GM12872 (cell line): ENCODE measurements at regions not wholly inside any gene's neighbourhood (a gene's known extent, or its start where the extent isn't known, plus 50 kb on each side); places are given as distances from the start of the nearest gene placed in this dataset.

ENCODE experiments used
- TF ChIP-seq, protein P1 (sequence below): IDR thresholded peaks from 3 replicates; pipeline ENCODE4 v1.5.1; 2011; ENCODE audit warnings: low read depth, mild to moderate bottlenecking, low read length, moderate library complexity; ENCODE audit not compliant: insufficient read depth

DNA sequence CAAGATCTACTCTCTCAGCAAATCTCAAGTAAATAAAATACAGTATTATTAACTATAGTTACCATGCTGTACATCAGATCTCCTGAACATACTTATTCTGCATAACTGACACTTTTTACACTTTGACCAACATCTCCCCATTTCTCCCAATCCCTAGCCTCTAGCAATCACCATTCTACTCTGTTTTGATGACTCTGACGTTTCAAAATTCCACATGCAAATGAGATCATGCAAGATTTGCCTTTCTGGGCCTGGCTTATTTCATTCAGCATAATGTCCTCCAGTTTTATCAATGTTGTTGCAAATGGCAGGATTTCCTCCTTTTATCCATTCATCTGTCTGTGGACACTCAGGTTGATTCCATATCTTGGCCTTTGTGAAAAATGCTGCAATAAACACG lies 266.3 kb downstream of the RFPL4B start:
- TF ChIP-seq, protein P1, sequence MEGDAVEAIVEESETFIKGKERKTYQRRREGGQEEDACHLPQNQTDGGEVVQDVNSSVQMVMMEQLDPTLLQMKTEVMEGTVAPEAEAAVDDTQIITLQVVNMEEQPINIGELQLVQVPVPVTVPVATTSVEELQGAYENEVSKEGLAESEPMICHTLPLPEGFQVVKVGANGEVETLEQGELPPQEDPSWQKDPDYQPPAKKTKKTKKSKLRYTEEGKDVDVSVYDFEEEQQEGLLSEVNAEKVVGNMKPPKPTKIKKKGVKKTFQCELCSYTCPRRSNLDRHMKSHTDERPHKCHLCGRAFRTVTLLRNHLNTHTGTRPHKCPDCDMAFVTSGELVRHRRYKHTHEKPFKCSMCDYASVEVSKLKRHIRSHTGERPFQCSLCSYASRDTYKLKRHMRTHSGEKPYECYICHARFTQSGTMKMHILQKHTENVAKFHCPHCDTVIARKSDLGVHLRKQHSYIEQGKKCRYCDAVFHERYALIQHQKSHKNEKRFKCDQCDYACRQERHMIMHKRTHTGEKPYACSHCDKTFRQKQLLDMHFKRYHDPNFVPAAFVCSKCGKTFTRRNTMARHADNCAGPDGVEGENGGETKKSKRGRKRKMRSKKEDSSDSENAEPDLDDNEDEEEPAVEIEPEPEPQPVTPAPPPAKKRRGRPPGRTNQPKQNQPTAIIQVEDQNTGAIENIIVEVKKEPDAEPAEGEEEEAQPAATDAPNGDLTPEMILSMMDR: no peak

DNA sequence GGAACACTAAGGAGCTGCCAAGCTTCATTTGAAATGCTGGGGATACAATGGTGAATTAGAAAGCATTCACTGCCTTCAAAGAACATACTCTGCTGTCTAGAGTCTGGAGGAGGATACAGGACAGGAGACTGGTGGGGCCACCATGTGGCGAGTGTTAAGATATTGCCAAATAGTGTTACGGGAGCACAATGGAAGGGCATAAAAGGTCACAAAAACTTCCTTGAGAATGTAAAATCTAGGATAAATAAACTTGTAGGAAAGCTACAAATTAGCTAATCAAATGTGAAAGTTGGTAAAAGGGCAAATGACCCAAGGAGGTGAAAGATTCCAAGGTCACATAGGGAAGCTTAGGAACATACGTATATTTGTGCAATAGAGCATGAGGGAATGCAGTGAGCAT lies 271.7 kb downstream of the RFPL4B start:
- TF ChIP-seq, protein P1: no peak

DNA sequence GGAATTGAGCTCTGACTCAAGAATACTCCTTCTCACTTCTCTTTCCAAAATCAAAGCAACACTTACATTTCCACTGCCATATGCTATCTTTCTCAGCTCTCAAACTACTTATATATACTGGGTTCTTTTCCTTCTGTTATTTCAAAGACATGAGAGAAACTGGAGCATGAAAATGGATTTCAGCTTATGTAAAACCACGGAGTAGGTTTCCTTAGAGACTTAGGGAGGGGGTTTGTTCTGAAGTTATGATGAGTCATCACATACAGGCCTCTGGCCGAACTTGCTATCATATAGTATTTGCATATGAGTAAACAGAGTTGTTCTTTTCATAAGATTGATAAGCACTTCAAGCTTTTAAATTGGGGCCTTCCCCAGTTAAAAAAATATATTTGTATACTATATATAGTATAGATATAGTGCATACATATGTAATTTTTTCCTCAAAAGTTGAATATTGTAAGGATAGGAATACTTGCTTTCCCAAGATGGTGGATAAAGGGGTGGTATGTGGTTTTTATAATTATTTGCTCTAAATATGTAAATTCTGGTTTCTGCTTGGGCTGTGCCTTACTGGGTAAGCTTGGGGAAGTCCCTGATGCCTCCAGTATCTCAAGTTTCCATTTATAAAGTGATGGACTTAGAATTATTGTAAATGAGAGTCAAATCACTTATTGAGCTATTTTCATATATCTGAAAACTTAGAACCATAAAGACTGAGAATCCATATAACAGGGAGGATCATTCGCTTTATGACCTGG lies 273.9 kb downstream of the RFPL4B start:
- TF ChIP-seq, protein P1: no peak

DNA sequence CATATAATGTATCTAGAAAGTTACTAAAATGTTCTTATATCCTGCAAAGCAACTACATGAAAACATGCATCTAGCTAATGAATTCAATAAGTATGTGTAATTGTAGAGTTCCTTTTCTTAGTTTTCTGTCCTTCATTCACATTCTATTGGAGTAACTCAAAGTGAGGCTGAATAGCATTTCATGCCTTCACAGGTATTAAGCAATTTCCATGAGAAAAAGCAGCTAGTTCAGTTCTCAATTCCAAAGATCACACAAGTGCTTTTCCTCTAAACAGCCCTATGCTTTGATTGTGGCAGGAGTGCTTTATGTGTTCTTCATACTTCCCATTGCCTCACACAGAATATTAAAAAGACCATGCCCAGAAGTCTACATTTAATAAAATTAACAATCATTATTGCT lies 274.9 kb downstream of the RFPL4B start:
- TF ChIP-seq, protein P1: no peak

DNA sequence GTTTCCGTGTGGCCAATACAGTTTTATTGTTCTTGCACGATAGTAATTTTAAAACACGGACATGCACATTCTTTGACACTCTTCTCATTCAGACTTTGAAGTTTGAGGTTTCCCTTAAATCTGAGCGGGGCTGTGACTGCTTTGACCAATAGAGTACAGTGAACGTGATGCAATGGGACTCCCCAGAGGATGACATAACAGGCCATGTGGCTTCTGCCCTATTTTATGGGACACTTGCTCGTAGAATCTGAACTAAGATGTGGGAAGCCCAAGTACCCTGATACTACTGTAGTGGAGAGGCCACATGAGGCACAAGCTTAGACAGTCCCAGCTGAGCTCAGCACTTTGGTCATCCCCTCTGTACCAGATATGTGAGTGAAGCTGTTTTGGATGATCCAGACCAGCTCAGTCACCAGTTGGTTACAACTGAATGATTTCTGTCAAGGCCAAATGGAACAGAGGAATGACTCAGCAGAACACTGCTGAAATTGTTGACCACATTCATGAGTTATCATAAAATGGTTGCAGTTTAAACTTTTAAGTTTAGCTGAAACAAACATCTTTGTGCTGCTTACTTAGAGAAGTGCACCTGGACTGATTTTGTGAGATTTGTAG lies 279.4 kb downstream of the RFPL4B start:
- TF ChIP-seq, protein P1: no peak

DNA sequence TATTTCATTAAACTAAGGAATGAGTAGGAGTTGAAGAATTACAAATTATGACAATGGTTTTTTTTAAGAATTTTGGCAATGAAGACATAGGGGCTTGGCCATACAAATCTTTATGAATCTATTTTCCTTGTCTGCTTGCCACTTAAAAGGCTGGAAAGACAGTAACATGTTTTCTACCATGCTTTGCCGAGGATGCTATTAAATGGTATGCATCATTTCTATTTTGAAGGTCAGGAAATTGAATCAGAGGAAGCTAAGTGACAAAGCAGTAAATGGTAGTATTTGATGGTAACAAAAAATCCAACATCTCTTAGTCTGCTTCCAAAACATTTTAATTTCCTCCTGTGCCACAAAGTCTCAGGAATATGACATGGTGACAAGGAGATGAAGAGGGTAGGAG lies 287.2 kb downstream of the RFPL4B start:
- TF ChIP-seq, protein P1: no peak

DNA sequence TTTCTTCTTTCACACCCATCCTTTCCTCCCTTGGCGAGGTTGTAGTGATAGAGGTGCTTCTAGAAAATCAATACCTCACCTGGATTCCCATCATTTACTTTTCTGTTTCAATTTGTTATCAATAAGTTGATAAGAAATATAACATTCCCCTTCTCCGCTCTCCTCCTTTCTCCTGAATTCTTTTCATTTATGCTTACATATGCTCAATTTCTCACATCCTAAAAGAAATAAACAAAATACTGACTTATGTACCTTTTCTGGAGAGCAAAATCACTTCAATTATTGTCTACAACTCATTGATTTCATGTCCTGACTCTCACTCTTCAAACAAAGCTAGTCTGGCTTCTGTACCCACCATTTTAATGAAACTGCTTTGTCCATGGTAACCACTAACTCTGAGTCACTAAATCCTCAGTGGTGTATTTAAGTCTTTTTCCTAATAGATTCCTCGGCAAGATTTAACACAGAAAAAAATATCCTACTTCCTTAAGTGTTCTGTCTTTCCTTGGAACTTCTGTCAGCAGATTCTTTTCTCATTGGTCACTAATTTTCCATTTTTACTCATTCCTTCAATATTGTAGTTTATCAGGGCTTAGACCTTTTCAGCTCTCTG lies 289.6 kb downstream of the RFPL4B start:
- TF ChIP-seq, protein P1: no peak
